Uterus (tissue), 2 donors: ENCODE measurements at regions not wholly inside any gene's neighbourhood (a gene's known extent, or its start where the extent isn't known, plus 50 kb on each side); places are given as distances from the start of the nearest gene placed in this dataset.

Source experiments
- POLR2A ChIP-seq, 2 donors: fragments of 450-650 bp; IDR thresholded peaks; one replicate each; pipeline ENCODE4 v1.6.1; 2016; ENCODE audit warnings: antibody characterized with exemption in 2 of 2, mild to moderate bottlenecking in 1 of 2, moderate library complexity in 1 of 2
- TF ChIP-seq, protein P1 (sequence below), 4 experiments: fragments of 200-600 bp in 2 of 4; fragments of 450-650 bp in 2 of 4; sonication (generic) in 2 of 4; IDR thresholded peaks; one replicate each; pipeline ENCODE4 v1.5.1; 2016 to 2019; ENCODE audit warnings: antibody characterized with exemption in 4 of 4, mild to moderate bottlenecking in 2 of 4, moderate library complexity in 1 of 4

DNA sequence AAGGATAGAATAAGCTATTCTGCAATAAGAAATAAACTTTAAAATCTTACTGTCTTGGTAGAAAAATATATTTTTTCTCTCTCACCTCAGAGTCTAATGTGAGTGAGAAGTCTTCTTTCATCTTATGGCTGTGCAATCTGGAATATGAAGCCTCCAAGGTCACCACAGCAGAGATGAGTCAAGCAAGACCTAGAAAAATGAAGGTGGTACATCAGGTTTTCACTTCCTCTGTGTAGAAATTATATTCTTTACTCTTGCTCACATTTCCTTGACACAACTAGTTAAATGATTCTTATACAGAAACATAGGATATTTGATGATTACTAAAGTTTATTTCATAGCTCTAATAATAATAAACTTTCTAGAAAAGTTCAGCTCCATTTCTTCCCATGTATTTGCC is 211.4 kb downstream of the CXXC4 start:
- TF ChIP-seq, protein P1, sequence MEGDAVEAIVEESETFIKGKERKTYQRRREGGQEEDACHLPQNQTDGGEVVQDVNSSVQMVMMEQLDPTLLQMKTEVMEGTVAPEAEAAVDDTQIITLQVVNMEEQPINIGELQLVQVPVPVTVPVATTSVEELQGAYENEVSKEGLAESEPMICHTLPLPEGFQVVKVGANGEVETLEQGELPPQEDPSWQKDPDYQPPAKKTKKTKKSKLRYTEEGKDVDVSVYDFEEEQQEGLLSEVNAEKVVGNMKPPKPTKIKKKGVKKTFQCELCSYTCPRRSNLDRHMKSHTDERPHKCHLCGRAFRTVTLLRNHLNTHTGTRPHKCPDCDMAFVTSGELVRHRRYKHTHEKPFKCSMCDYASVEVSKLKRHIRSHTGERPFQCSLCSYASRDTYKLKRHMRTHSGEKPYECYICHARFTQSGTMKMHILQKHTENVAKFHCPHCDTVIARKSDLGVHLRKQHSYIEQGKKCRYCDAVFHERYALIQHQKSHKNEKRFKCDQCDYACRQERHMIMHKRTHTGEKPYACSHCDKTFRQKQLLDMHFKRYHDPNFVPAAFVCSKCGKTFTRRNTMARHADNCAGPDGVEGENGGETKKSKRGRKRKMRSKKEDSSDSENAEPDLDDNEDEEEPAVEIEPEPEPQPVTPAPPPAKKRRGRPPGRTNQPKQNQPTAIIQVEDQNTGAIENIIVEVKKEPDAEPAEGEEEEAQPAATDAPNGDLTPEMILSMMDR (IDR thresholded peaks at IDR 0.05) = no peak
- no peak for TF ChIP-seq POLR2A (IDR thresholded peaks at IDR 0.05)
